ENCODE measurements at regions not wholly inside any gene's neighbourhood (a gene's known extent, or its start where the extent isn't known, plus 50 kb on each side); places are given as distances from the start of the nearest gene placed in this dataset.

GRCh38 chr1:34452451-34452850, 275.7 kb downstream of the C1orf94 start:
- Histone ChIP-seq H3K4me2 (ENCODE audit: insufficient read depth, low read length) (no peak overlapping the region), H3K4me3 (ENCODE audit: low read depth in 1 of 2, low read length in 2 of 2) (no peak overlapping the region), H3K9me3 (ENCODE audit: insufficient read depth, low read length, severe bottlenecking) (no peaks in the 10 kb centered on the region), H3K79me2 (ENCODE audit: insufficient read depth, low read length) (no peaks in the 10 kb centered on the region), H3K27ac (ENCODE audit: low read length) (no peak overlapping the region), H3K36me3 (ENCODE audit: insufficient read depth, low read length) (no peaks in the 10 kb centered on the region), H4K20me1 (ENCODE audit: insufficient read depth, low read length) (no peaks in the 10 kb centered on the region; the same call in 1 of the 2 replicates), H2AFZ (ENCODE audit: low read depth, low read length) (no peak overlapping the region), H3K27me3 (ENCODE audit: insufficient read depth, low read length, poor library complexity) (peaks cover 3% of the 10 kb centered on the region), H3K4me1 (ENCODE audit: insufficient read depth, low read length) (no peaks in the 10 kb centered on the region), H3K9ac (ENCODE audit: low read depth, low read length) (no peak overlapping the region)
- DNase-seq: no peak
- ATAC-seq (ENCODE audit: insufficient read depth, low read depth): no peak
- TF ChIP-seq EZH2 (IDR thresholded peaks at IDR 0.05; ENCODE audit: borderline replicate concordance, low read depth, low read length, severe bottlenecking): no peak
- TF ChIP-seq CTCF (IDR thresholded peaks at IDR 0.05; ENCODE audit: borderline replicate concordance, extremely low read depth, low read length, poor library complexity, severe bottlenecking): no peak

- no peak for DNase-seq
- no peaks in the 10 kb centered on the region for H3K79me2 ChIP-seq (ENCODE audit: insufficient read depth, low read length)
- H3K9me3 ChIP-seq (ENCODE audit: insufficient read depth, low read length, severe bottlenecking): no peaks in the 10 kb centered on the region
- H3K27me3 ChIP-seq (ENCODE audit: insufficient read depth, low read length, poor library complexity): peaks cover 3% of the 10 kb centered on the region
- H3K27ac ChIP-seq (ENCODE audit: low read length): no peak overlapping the region
- H3K4me3 ChIP-seq (ENCODE audit: low read depth in 1 of 2, low read length in 2 of 2): no peak overlapping the region
- H4K20me1 ChIP-seq (ENCODE audit: insufficient read depth, low read length): no peaks in the 10 kb centered on the region
- H3K4me1 ChIP-seq (ENCODE audit: insufficient read depth, low read length): no peaks in the 10 kb centered on the region
- no peak overlapping the region for H2AFZ ChIP-seq (ENCODE audit: low read depth, low read length)
- H3K9ac ChIP-seq (ENCODE audit: low read depth, low read length): no peak overlapping the region
- no peak overlapping the region for H3K4me2 ChIP-seq (ENCODE audit: insufficient read depth, low read length)
- TF ChIP-seq EZH2 (IDR thresholded peaks at IDR 0.05; ENCODE audit: borderline replicate concordance, low read depth, low read length, severe bottlenecking): no peak
- no peak for TF ChIP-seq CTCF (IDR thresholded peaks at IDR 0.05; ENCODE audit: borderline replicate concordance, extremely low read depth, low read length, poor library complexity, severe bottlenecking)
- no peaks in the 10 kb centered on the region for H3K36me3 ChIP-seq (ENCODE audit: insufficient read depth, low read length)
- ATAC-seq (ENCODE audit: insufficient read depth, low read depth): no peak
Observed at GRCh38 chr1:34455121-34455520, 278.4 kb downstream of the C1orf94 start.

GRCh38 chr1:34460193-34460592, 283.5 kb downstream of the C1orf94 start:
- no peaks in the 10 kb centered on the region for H3K36me3 ChIP-seq (ENCODE audit: insufficient read depth, low read length)
- H4K20me1 ChIP-seq (ENCODE audit: insufficient read depth, low read length): no peaks in the 10 kb centered on the region
- no peak overlapping the region for H2AFZ ChIP-seq (ENCODE audit: low read depth, low read length)
- TF ChIP-seq CTCF (IDR thresholded peaks at IDR 0.05; ENCODE audit: borderline replicate concordance, extremely low read depth, low read length, poor library complexity, severe bottlenecking): peak; percentile 80
- TF ChIP-seq EZH2 (IDR thresholded peaks at IDR 0.05; ENCODE audit: borderline replicate concordance, low read depth, low read length, severe bottlenecking): no peak
- ATAC-seq (ENCODE audit: insufficient read depth, low read depth) (peak; percentile 56; the same call in 1 of the 3 replicates), DNase-seq (peak; percentile 61)
- H3K9me3 ChIP-seq (ENCODE audit: insufficient read depth, low read length, severe bottlenecking): no peaks in the 10 kb centered on the region
- no peaks in the 10 kb centered on the region for H3K27me3 ChIP-seq (ENCODE audit: insufficient read depth, low read length, poor library complexity)
- no peak overlapping the region for H3K27ac ChIP-seq (ENCODE audit: low read length)
- H3K9ac ChIP-seq (ENCODE audit: low read depth, low read length): no peak overlapping the region
- no peak overlapping the region for H3K4me2 ChIP-seq (ENCODE audit: insufficient read depth, low read length)
- no peaks in the 10 kb centered on the region for H3K79me2 ChIP-seq (ENCODE audit: insufficient read depth, low read length)
- H3K4me1 ChIP-seq (ENCODE audit: insufficient read depth, low read length): no peaks in the 10 kb centered on the region
- H3K4me3 ChIP-seq (ENCODE audit: low read depth in 1 of 2, low read length in 2 of 2): no peak overlapping the region

- Histone ChIP-seq H3K9me3 (ENCODE audit: insufficient read depth, low read length, severe bottlenecking) (no peaks in the 10 kb centered on the region), H3K79me2 (ENCODE audit: insufficient read depth, low read length) (no peaks in the 10 kb centered on the region), H4K20me1 (ENCODE audit: insufficient read depth, low read length) (no peaks in the 10 kb centered on the region), H3K9ac (ENCODE audit: low read depth, low read length) (no peak overlapping the region), H2AFZ (ENCODE audit: low read depth, low read length) (no peak overlapping the region), H3K4me3 (ENCODE audit: low read depth in 1 of 2, low read length in 2 of 2) (no peak overlapping the region), H3K36me3 (ENCODE audit: insufficient read depth, low read length) (no peaks in the 10 kb centered on the region), H3K4me1 (ENCODE audit: insufficient read depth, low read length) (no peaks in the 10 kb centered on the region), H3K27me3 (ENCODE audit: insufficient read depth, low read length, poor library complexity) (peaks cover 8% of the 10 kb centered on the region), H3K4me2 (ENCODE audit: insufficient read depth, low read length) (no peak overlapping the region), H3K27ac (ENCODE audit: low read length) (no peak overlapping the region)
- DNase-seq: no peak
- no peak for ATAC-seq (ENCODE audit: insufficient read depth, low read depth)
- no peak for TF ChIP-seq CTCF (IDR thresholded peaks at IDR 0.05; ENCODE audit: borderline replicate concordance, extremely low read depth, low read length, poor library complexity, severe bottlenecking)
- TF ChIP-seq EZH2 (IDR thresholded peaks at IDR 0.05; ENCODE audit: borderline replicate concordance, low read depth, low read length, severe bottlenecking): no peak
Observed at GRCh38 chr1:34470401-34470800, 284.4 kb upstream of the GJB5 start.

All from DND-41 (cell line).